ENCODE measurements at regions not wholly inside any gene's neighbourhood (a gene's known extent, or its start where the extent isn't known, plus 50 kb on each side); places are given as distances from the start of the nearest gene placed in this dataset.

DNA sequence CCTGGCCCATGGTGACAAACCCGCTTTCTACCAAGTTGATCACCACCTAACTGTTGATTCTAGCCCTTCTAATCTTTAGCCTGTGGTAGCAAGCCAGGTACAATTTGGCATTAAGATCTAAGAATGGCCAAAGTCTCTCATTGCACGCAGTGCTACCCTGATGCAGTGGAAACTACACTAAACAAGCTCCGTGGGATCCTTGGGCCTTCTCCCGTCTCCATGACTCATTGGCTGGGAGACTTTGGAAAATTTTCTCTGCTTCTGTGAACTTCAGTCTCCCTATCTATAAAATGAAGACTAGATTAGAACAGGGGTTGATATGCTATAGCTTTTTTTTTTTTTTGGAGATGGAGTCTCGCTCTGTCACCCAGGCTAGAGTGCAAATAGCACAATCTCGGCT lies 223.0 kb downstream of the TSHZ3 start:
- TF ChIP-seq, protein P1, sequence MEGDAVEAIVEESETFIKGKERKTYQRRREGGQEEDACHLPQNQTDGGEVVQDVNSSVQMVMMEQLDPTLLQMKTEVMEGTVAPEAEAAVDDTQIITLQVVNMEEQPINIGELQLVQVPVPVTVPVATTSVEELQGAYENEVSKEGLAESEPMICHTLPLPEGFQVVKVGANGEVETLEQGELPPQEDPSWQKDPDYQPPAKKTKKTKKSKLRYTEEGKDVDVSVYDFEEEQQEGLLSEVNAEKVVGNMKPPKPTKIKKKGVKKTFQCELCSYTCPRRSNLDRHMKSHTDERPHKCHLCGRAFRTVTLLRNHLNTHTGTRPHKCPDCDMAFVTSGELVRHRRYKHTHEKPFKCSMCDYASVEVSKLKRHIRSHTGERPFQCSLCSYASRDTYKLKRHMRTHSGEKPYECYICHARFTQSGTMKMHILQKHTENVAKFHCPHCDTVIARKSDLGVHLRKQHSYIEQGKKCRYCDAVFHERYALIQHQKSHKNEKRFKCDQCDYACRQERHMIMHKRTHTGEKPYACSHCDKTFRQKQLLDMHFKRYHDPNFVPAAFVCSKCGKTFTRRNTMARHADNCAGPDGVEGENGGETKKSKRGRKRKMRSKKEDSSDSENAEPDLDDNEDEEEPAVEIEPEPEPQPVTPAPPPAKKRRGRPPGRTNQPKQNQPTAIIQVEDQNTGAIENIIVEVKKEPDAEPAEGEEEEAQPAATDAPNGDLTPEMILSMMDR (conservative IDR thresholded peaks at IDR 0.05; ENCODE audit: low read depth, low read length), result no peak
- no peak for DNase-seq (ENCODE audit: low read depth)
- H3K4me3 ChIP-seq (ENCODE audit: low read depth, low read length), result no peak overlapping the region

DNA sequence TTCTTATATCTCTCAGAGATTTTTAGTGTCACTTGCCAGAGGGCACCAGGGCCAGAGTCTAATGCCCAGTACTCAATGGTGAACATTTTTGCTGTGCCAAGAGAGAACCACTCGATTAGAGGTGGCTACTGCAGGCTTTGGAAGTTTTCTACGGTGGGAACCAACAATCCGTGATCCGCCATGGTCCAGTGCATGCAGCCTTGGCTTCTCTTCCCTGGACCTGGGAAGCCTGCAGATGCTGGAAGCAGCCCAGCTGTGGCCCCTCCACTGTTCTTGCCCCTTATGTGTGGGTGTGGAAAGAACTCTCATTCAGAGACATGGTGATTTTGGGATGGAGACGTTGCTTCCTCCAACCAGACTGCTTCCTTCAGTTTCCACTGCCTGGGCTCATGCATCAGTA lies 224.2 kb downstream of the TSHZ3 start:
- no peak overlapping the region for H3K4me3 ChIP-seq (ENCODE audit: low read depth, low read length)
- DNase-seq (ENCODE audit: low read depth), result no peak
- TF ChIP-seq, protein P1 (conservative IDR thresholded peaks at IDR 0.05; ENCODE audit: low read depth, low read length), result no peak

DNA sequence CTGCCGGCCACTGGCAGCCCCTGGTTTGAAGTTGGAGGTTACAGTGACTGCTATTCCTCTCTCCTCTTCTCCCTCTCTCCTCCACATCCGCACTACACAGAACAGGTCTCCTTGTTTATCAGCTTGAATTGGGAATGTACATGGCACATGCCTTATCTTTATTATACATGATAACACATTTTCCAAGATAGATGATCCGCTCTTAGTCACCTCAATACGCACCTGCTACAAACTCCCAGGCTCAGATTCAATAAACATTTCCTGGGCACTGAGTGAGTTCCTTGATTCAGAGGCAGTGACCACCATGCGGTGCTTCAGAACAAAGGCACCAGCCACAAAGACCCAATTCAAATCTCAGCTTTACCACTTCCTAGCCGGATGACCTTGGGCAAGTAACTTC lies 227.7 kb downstream of the TSHZ3 start:
- H3K4me3 ChIP-seq (ENCODE audit: low read depth, low read length), result no peak overlapping the region
- DNase-seq (ENCODE audit: low read depth), result no peak
- TF ChIP-seq, protein P1 (conservative IDR thresholded peaks at IDR 0.05; ENCODE audit: low read depth, low read length), result no peak

DNA sequence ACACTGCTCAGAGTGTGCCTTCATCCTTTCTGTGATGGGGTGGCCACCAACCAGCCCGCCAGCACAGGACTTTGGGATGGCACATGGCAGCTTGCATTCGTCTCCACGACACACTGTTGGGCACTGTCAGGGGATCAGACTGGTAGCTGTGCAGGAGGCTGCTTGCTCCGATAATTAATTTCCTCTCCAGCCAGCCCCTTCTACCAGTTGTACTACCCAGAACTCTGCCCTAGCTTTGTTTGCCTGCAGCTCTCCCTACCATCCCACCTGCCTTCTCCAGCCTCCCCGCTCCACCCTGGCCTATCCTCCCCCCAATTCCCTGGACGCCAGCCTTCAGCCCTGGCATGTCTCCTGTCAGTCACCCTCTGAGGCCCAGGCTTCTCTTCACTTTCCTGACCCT lies 228.3 kb downstream of the TSHZ3 start:
- no peak overlapping the region for H3K4me3 ChIP-seq (ENCODE audit: low read depth, low read length)
- DNase-seq (ENCODE audit: low read depth), result no peak
- TF ChIP-seq, protein P1 (conservative IDR thresholded peaks at IDR 0.05; ENCODE audit: low read depth, low read length), result no peak

DNA sequence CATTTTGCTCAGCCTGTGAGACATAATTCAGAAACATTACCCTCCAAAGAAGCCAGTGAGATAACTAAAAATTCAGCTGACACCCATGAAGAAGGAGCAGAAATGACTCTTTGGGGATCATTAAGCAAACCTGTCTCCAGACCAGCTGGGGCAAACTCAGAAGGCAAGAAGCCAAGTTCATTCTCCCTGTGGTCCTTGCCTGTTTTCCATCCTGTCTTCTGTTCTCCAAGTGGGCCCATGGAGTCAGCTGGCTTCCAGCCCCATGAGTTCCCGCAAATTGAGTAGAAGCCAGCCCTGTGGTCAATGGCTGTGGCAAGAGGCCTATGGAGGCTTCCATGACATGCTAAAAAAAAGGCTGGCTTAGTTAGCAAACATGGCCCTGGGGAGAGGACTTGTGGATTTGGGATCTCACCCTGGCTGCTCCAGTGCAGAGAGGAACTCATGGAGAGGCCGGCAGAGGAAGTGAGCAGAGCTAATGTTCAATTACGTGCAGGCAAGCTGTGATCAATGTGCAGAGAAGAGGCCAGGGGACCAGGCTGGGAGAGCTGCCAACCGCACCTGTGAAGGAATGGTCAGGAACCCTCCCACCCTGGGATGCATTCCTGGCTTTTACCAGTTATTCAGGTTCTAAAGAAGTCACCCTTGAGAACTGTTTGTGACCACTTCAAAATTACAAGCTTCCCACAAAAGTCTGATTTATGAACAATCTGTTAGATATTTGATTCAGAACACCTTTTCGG lies 229.1 kb downstream of the TSHZ3 start:
- no peak for DNase-seq (ENCODE audit: low read depth)

DNA sequence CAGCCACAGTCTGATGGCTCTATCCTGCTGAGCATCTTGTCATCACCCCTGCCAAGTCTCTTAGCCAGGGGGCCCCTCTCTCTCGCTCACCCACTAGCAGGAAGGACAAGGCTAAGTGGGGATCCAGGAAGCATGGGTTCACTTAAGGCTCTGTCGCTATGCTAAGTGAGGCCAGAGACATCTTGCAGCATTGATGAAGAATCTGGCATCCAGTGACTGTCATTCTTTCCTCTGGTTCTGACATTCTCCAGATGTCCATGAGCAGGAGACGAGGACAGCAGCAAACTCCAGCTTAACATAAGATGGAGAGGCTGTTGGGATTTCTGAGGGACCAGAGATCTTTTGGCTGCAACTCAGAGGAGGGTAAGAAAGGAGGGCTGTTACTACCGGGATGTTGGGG lies 230.2 kb downstream of the TSHZ3 start:
- TF ChIP-seq, protein P1 (conservative IDR thresholded peaks at IDR 0.05; ENCODE audit: low read depth, low read length), result no peak
- no peak for DNase-seq (ENCODE audit: low read depth)
- no peak overlapping the region for H3K4me3 ChIP-seq (ENCODE audit: low read depth, low read length)

More for the DNA sequence above, 229.1 kb downstream of the TSHZ3 start:
- TF ChIP-seq, protein P1 (conservative IDR thresholded peaks at IDR 0.05; ENCODE audit: low read depth, low read length), result no peak
- H3K4me3 ChIP-seq (ENCODE audit: low read depth, low read length), result no peak overlapping the region

Measured in choroid plexus epithelial cell (primary cell).